K562 (cell line): ENCODE measurements at regions not wholly inside any gene's neighbourhood (a gene's known extent, or its start where the extent isn't known, plus 50 kb on each side); places are given as distances from the start of the nearest gene placed in this dataset.

ENCODE experiments used
- ATF3 ChIP-seq, 2 experiments: fragments of 450-650 bp in 1 of 2; sonication (generic) in 1 of 2; formaldehyde crosslinking in 1 of 2; IDR thresholded peaks in 1 of 2; conservative IDR thresholded peaks in 1 of 2; 2 replicates each; pipeline versions ENCODE4 v1.6.1 to v1.8.1; 2016 to 2023; ENCODE audit warnings: mild to moderate bottlenecking in 2 of 2, moderate library complexity in 2 of 2, inconsistent platforms in 1 of 2, missing genetic modification reagents in 1 of 2
- EP300 ChIP-seq: IDR thresholded peaks from 2 replicates; pipeline ENCODE4 v1.6.1; 2012; ENCODE audit warnings: low read length, improper control_type of control experiment
- POLR2AphosphoS5 ChIP-seq: IDR thresholded peaks from 2 replicates; pipeline ENCODE4 v1.6.1; 2011; ENCODE audit warnings: mild to moderate bottlenecking, low read depth, low read length, moderate library complexity; ENCODE audit not compliant: control insufficient read depth, insufficient read depth
- SMAD4 ChIP-seq: fragments of 250-450 bp; sonication (Bioruptor Pico); conservative IDR thresholded peaks from 2 replicates; pipeline ENCODE4 v1.8.0; 2021; ENCODE audit warnings: inconsistent platforms, mild to moderate bottlenecking, moderate library complexity

- no peak for TF ChIP-seq ATF3 (IDR thresholded peaks at IDR 0.05)
- no peak for TF ChIP-seq ATF3 (CRISPR knock-in tag; conservative IDR thresholded peaks at IDR 0.05)
- no peak for TF ChIP-seq EP300
- TF ChIP-seq SMAD4 (CRISPR knock-in tag), result no peak
- no peak; the same call in 1 of the 2 replicates for TF ChIP-seq POLR2AphosphoS5
Measured at GRCh38 chr7:106777674-106778299, 87.3 kb upstream of the PIK3CG start.
